ENCODE measurements at regions not wholly inside any gene's neighbourhood (a gene's known extent, or its start where the extent isn't known, plus 50 kb on each side); places are given as distances from the start of the nearest gene placed in this dataset.
"Not testable (repeated sequence)": the region's sequence is repeated elsewhere in the genome, so short reads cannot be mapped to it uniquely, and the experiment has no call there.

GRCh38 chr4:31851946-31852345 is 1131.8 kb downstream of the PCDH7 start:
- Histone ChIP-seq H2AFZ (ENCODE audit: low read length) (no peak overlapping the region), H3K4me3 (ENCODE audit: low read depth, low read length, poor library complexity, severe bottlenecking) (no peak overlapping the region), H3K4me2 (ENCODE audit: low read length) (no peak overlapping the region), H3K9ac (ENCODE audit: low read length) (no peak overlapping the region), H3K9me3 (ENCODE audit: low read length) (no peaks in the 10 kb centered on the region), H3K27me3 (ENCODE audit: insufficient read depth, low read length) (no peaks in the 10 kb centered on the region), H4K20me1 (ENCODE audit: insufficient read depth, low read length) (no peaks in the 10 kb centered on the region), H3K79me2 (ENCODE audit: insufficient read depth, low read length) (no peaks in the 10 kb centered on the region), H3K36me3 (ENCODE audit: insufficient read depth, low read length) (no peaks in the 10 kb centered on the region), H3K4me1 (ENCODE audit: insufficient read depth, low read length, severe bottlenecking) (no peaks in the 10 kb centered on the region), H3K27ac (ENCODE audit: low read depth, low read length, poor library complexity, severe bottlenecking) (no peak overlapping the region), H3K9me2 (ENCODE audit: low read depth, low read length) (no peaks in the 10 kb centered on the region), H3F3A (ENCODE audit: insufficient read depth, low read length) (no peaks in the 10 kb centered on the region)
- TF ChIP-seq, protein P1, sequence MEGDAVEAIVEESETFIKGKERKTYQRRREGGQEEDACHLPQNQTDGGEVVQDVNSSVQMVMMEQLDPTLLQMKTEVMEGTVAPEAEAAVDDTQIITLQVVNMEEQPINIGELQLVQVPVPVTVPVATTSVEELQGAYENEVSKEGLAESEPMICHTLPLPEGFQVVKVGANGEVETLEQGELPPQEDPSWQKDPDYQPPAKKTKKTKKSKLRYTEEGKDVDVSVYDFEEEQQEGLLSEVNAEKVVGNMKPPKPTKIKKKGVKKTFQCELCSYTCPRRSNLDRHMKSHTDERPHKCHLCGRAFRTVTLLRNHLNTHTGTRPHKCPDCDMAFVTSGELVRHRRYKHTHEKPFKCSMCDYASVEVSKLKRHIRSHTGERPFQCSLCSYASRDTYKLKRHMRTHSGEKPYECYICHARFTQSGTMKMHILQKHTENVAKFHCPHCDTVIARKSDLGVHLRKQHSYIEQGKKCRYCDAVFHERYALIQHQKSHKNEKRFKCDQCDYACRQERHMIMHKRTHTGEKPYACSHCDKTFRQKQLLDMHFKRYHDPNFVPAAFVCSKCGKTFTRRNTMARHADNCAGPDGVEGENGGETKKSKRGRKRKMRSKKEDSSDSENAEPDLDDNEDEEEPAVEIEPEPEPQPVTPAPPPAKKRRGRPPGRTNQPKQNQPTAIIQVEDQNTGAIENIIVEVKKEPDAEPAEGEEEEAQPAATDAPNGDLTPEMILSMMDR (IDR thresholded peaks at IDR 0.05; ENCODE audit: low read length): no peak
- no peak for TF ChIP-seq EZH2 (IDR thresholded peaks at IDR 0.05; ENCODE audit: borderline replicate concordance, low read length)

DNA sequence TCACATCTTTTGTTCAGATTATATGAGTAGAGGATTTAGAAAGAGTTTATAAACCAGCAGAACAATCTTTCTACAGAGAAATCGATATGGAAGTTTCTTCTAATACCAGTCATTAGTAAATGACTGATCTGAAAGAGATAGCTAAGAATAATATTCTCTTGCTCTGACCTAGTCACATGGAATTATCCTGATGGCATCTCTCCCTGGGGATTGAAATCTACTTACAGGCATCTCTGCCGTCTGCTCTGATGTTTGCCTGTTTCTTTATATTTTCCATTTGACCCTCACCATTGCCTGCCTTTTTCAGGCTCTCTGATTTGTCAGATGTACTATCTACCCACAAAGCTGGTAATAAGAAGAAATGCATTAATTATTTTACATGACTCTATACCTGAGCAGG is 1157.3 kb downstream of the PCDH7 start:
- Histone ChIP-seq H3K79me2 (ENCODE audit: insufficient read depth, low read length) (no peaks in the 10 kb centered on the region), H3F3A (ENCODE audit: insufficient read depth, low read length) (no peaks in the 10 kb centered on the region), H3K4me2 (ENCODE audit: low read length) (no peak overlapping the region), H3K36me3 (ENCODE audit: insufficient read depth, low read length) (no peaks in the 10 kb centered on the region), H2AFZ (ENCODE audit: low read length) (no peak overlapping the region), H3K4me1 (ENCODE audit: insufficient read depth, low read length, severe bottlenecking) (no peaks in the 10 kb centered on the region), H3K27ac (ENCODE audit: low read depth, low read length, poor library complexity, severe bottlenecking) (no peak overlapping the region), H3K4me3 (ENCODE audit: low read depth, low read length, poor library complexity, severe bottlenecking) (no peak overlapping the region), H3K27me3 (ENCODE audit: insufficient read depth, low read length) (no peaks in the 10 kb centered on the region), H4K20me1 (ENCODE audit: insufficient read depth, low read length) (no peaks in the 10 kb centered on the region), H3K9me2 (ENCODE audit: low read depth, low read length) (no peaks in the 10 kb centered on the region), H3K9ac (ENCODE audit: low read length) (no peak overlapping the region), H3K9me3 (ENCODE audit: low read length) (no peaks in the 10 kb centered on the region)
- no peak for TF ChIP-seq EZH2 (IDR thresholded peaks at IDR 0.05; ENCODE audit: borderline replicate concordance, low read length)
- TF ChIP-seq, protein P1 (IDR thresholded peaks at IDR 0.05; ENCODE audit: low read length): no peak

DNA sequence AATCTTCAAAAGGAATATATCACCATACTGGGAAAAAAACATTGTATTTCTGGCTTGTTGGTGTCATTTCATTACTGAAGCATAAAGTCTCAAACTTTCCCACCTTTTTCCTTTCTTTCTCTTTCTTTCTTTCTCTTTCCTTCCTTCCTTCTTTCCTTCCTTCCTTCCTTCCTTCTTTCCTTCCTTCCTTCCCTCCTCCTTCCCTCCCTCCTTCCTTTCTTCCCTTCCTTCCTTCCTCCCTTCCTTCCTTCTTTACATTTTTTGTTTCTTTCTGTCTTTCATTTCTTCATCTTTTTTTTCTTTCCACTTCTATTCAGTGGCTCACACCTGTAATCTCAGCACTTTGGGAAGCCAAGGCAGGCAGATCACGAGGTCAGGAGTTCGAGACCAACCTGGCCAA is 1160.7 kb downstream of the PCDH7 start:
- not testable (repeated sequence) for H3K4me1 ChIP-seq (ENCODE audit: insufficient read depth, low read length, severe bottlenecking); H3K4me3 ChIP-seq (ENCODE audit: low read depth, low read length, poor library complexity, severe bottlenecking)

GRCh38 chr4:31896349-31896748 is 1176.2 kb downstream of the PCDH7 start:
- H3K4me3 ChIP-seq (ENCODE audit: low read depth, low read length, poor library complexity, severe bottlenecking): no peak overlapping the region

More for the DNA sequence above, 1160.7 kb downstream of the PCDH7 start:
- not testable (repeated sequence) for H4K20me1 ChIP-seq (ENCODE audit: insufficient read depth, low read length); H3K36me3 ChIP-seq (ENCODE audit: insufficient read depth, low read length); H3K27me3 ChIP-seq (ENCODE audit: insufficient read depth, low read length); H3K27ac ChIP-seq (ENCODE audit: low read depth, low read length, poor library complexity, severe bottlenecking); H3F3A ChIP-seq (ENCODE audit: insufficient read depth, low read length); H3K4me2 ChIP-seq (ENCODE audit: low read length); H3K9ac ChIP-seq (ENCODE audit: low read length); H3K9me2 ChIP-seq (ENCODE audit: low read depth, low read length); H3K9me3 ChIP-seq (ENCODE audit: low read length); H2AFZ ChIP-seq (ENCODE audit: low read length); H3K79me2 ChIP-seq (ENCODE audit: insufficient read depth, low read length)

More at GRCh38 chr4:31896349-31896748, 1176.2 kb downstream of the PCDH7 start:
- Histone ChIP-seq H3K4me1 (ENCODE audit: insufficient read depth, low read length, severe bottlenecking) (no peaks in the 10 kb centered on the region), H3K27ac (ENCODE audit: low read depth, low read length, poor library complexity, severe bottlenecking) (no peak overlapping the region), H3K9ac (ENCODE audit: low read length) (no peak overlapping the region), H3K9me2 (ENCODE audit: low read depth, low read length) (no peaks in the 10 kb centered on the region), H4K20me1 (ENCODE audit: insufficient read depth, low read length) (no peaks in the 10 kb centered on the region), H3K9me3 (ENCODE audit: low read length) (no peaks in the 10 kb centered on the region), H3K27me3 (ENCODE audit: insufficient read depth, low read length) (no peaks in the 10 kb centered on the region), H3K79me2 (ENCODE audit: insufficient read depth, low read length) (no peaks in the 10 kb centered on the region), H3F3A (ENCODE audit: insufficient read depth, low read length) (no peaks in the 10 kb centered on the region), H3K4me2 (ENCODE audit: low read length) (no peak overlapping the region), H3K36me3 (ENCODE audit: insufficient read depth, low read length) (no peaks in the 10 kb centered on the region), H2AFZ (ENCODE audit: low read length) (no peak overlapping the region)
- TF ChIP-seq, protein P1 (IDR thresholded peaks at IDR 0.05; ENCODE audit: low read length): no peak
- no peak for TF ChIP-seq EZH2 (IDR thresholded peaks at IDR 0.05; ENCODE audit: borderline replicate concordance, low read length)

Data from OCI-LY1 (cell line).